ENCODE measurements at regions not wholly inside any gene's neighbourhood (a gene's known extent, or its start where the extent isn't known, plus 50 kb on each side); places are given as distances from the start of the nearest gene placed in this dataset.
A peak's percentile ranks its signal among the peaks of the same experiment; 100 is the strongest.

GRCh38 chr4:32564626-32565025 lies 1844.5 kb downstream of the PCDH7 start:
- Histone ChIP-seq H3K9me3 (no peaks in the 10 kb centered on the region), H3K4me3 (no peak overlapping the region), H3K36me3 (no peaks in the 10 kb centered on the region), H3K27me3 (no peaks in the 10 kb centered on the region), H3K27ac (no peak overlapping the region), H3K4me1 (no peaks in the 10 kb centered on the region)
- TF ChIP-seq CTCF (IDR thresholded peaks at IDR 0.05) (no peak), POLR2A (IDR thresholded peaks at IDR 0.05) (no peak), EP300 (IDR thresholded peaks at IDR 0.05) (no peak)
- 38 to 44% methylated on average over 2 of the region's 2 CpGs for WGBS, 2 donors
- DNase-seq (ENCODE audit: low spot score in 2 of 2): no peak

DNA sequence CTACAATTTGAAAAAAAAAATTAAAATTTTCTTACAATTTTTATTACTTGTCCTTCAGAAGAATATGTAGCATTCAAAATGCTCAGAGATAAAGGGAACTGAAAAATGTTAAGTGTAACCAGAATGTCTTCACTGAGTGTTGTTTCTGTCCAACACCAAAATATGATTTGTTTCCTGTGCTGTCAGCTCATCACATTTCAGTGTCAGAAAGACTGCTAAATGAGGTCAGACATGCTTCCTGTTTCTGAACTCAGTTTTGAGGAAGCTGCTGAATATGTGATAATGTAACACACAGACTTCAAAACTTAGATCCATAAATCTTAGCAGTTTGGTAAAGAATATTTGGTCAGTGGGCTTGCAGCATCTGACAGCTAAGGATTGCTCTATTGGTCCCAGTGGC lies 1849.7 kb downstream of the PCDH7 start:
- peak in 1 of 2 donors; percentile 58 for TF ChIP-seq EP300 (IDR thresholded peaks at IDR 0.05)
- no peak for TF ChIP-seq CTCF (IDR thresholded peaks at IDR 0.05)
- no peak for DNase-seq (ENCODE audit: low spot score in 2 of 2)

DNA sequence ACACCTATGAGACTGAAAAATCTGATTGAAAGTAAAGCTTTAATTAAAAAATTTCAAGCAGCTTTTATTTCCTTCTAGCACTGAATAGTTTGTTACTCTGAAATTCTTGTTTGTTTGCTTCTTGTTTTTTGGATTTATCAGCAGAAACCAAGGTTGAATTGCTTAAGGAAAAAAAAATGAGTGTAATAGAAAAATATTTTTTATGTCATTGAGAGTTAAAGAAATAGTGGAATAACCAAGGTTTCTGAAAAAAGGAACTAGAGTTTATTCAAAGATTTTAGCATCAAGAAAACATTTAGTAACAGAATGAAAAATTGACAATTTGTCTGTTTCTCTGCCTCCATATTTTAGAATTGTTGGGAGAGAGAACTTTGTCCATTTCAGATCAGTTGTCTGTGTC lies 1852.2 kb downstream of the PCDH7 start:
- Histone ChIP-seq H3K4me3 (no peak overlapping the region), H3K4me1 (no peaks in the 10 kb centered on the region), H3K36me3 (no peaks in the 10 kb centered on the region), H3K9me3 (no peaks in the 10 kb centered on the region), H3K27ac (no peak overlapping the region), H3K27me3 (no peaks in the 10 kb centered on the region)
- DNase-seq (ENCODE audit: low spot score in 2 of 2): no peak
- TF ChIP-seq POLR2A (IDR thresholded peaks at IDR 0.05) (no peak), EP300 (IDR thresholded peaks at IDR 0.05) (no peak), CTCF (IDR thresholded peaks at IDR 0.05) (no peak)

More for the DNA sequence above, 1849.7 kb downstream of the PCDH7 start:
- Histone ChIP-seq H3K4me3 (no peak overlapping the region), H3K27ac (no peak overlapping the region), H3K27me3 (no peaks in the 10 kb centered on the region), H3K9me3 (no peaks in the 10 kb centered on the region), H3K36me3 (no peaks in the 10 kb centered on the region), H3K4me1 (no peaks in the 10 kb centered on the region)

DNA sequence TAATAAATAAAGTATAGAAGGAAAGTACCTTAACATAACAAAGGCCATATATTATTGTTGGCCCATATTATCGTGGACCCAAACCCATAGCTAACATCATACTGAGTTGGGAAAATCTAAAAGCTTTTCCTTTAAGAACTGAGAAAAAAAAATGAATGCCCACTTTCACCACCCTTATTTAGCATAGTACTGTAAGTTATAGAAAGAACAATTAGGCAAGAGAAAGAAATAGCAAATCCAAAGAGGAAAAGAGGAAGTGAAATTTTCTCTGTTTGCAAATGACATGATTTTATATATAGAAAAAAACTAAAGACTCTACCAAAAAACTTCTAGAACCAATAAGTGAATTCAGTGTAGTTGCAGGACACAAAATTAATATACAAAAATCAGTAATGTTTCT lies 1854.6 kb downstream of the PCDH7 start:
- 80 to 89% methylated on average over 1 of the region's 1 CpG for WGBS, 2 donors
- TF ChIP-seq CTCF (IDR thresholded peaks at IDR 0.05): no peak
- no peak for TF ChIP-seq POLR2A (IDR thresholded peaks at IDR 0.05)
- TF ChIP-seq EP300 (IDR thresholded peaks at IDR 0.05): no peak
- no peaks in the 10 kb centered on the region for H3K36me3 ChIP-seq
- no peaks in the 10 kb centered on the region for H3K27me3 ChIP-seq
- no peaks in the 10 kb centered on the region for H3K4me1 ChIP-seq
- DNase-seq (ENCODE audit: low spot score in 2 of 2): no peak
- H3K27ac ChIP-seq: no peak overlapping the region
- no peak overlapping the region for H3K4me3 ChIP-seq
- no peaks in the 10 kb centered on the region for H3K9me3 ChIP-seq

- Histone ChIP-seq H3K9me3 (no peaks in the 10 kb centered on the region), H3K27me3 (no peaks in the 10 kb centered on the region), H3K27ac (no peak overlapping the region), H3K4me1 (no peaks in the 10 kb centered on the region), H3K36me3 (no peaks in the 10 kb centered on the region), H3K4me3 (no peak overlapping the region)
- WGBS, 2 donors: 38 to 42% methylated on average over 2 of the region's 2 CpGs
- DNase-seq (ENCODE audit: low spot score in 2 of 2): no peak
- TF ChIP-seq CTCF (IDR thresholded peaks at IDR 0.05) (no peak), POLR2A (IDR thresholded peaks at IDR 0.05) (no peak), EP300 (IDR thresholded peaks at IDR 0.05) (no peak)
Measured at GRCh38 chr4:32589097-32589496, 1868.9 kb downstream of the PCDH7 start.
